ENCODE measurements at regions not wholly inside any gene's neighbourhood (a gene's known extent, or its start where the extent isn't known, plus 50 kb on each side); places are given as distances from the start of the nearest gene placed in this dataset.

DNA sequence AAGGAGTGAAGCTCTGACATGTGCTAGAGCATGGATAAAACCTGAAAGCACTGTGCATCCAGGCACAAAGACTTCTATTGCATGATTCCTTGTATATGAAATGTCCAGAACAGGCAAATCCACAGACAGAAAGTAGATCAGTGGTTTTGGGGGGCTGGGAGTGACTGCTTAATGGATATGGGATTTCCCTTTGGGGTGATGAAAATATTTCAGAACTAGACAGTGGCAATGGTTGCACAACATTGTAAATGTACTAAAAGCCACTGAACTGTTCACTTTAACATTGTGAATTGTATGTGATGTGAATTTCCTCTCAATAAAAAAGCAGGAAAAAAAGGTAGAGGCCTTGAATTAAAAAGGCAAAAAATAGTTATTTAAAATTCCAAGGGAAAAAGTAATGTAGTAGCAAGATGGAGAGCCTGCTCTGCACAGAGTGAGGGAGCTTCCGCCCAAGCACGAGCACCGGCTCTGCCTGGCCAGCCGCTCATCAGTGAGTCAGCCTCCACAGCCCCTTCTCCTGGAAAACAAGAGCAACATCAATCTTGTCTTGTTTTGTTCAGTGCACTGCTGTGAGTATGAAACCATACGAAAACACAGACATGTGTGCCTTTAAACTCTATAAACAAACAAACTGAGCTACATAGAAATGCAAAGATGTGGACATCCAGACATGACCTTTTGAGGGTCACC, 74.6 kb upstream of the THBS2 start:
- BruUV-seq (replicated peaks), result no TSS peak
- intact Hi-C loops (cut with micrococcal nuclease), result no loop called here
- Mint-ChIP-seq H3K9me3 (ENCODE audit: unreplicated experiment) (no peaks in the 10 kb centered on the region), H3K27ac (ENCODE audit: low read depth, unreplicated experiment) (no peak overlapping the region), H3K4me1 (ENCODE audit: insufficient read depth, unreplicated experiment) (peaks cover 12% of the 10 kb centered on the region), H3K4me3 (ENCODE audit: unreplicated experiment) (no peak overlapping the region), H3K36me3 (ENCODE audit: insufficient read depth, unreplicated experiment) (no peaks in the 10 kb centered on the region), H3K27me3 (ENCODE audit: insufficient read depth, unreplicated experiment) (no peaks in the 10 kb centered on the region)
- TF ChIP-seq, protein P1, sequence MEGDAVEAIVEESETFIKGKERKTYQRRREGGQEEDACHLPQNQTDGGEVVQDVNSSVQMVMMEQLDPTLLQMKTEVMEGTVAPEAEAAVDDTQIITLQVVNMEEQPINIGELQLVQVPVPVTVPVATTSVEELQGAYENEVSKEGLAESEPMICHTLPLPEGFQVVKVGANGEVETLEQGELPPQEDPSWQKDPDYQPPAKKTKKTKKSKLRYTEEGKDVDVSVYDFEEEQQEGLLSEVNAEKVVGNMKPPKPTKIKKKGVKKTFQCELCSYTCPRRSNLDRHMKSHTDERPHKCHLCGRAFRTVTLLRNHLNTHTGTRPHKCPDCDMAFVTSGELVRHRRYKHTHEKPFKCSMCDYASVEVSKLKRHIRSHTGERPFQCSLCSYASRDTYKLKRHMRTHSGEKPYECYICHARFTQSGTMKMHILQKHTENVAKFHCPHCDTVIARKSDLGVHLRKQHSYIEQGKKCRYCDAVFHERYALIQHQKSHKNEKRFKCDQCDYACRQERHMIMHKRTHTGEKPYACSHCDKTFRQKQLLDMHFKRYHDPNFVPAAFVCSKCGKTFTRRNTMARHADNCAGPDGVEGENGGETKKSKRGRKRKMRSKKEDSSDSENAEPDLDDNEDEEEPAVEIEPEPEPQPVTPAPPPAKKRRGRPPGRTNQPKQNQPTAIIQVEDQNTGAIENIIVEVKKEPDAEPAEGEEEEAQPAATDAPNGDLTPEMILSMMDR (IDR thresholded peaks at IDR 0.05; ENCODE audit: unreplicated experiment), result no peak
- peak; percentile 41 for DNase-seq (ENCODE audit: unreplicated experiment)
- POLR2A ChIA-PET, result interaction anchor here (0.8 to 1.6 kb wide), 3 partner anchors 11 to 32 kb away, joined by 3 to 6 read pairs (median 3); no protein-coding TSS in a partner anchor
- CTCF ChIA-PET, result no interaction called here

DNA sequence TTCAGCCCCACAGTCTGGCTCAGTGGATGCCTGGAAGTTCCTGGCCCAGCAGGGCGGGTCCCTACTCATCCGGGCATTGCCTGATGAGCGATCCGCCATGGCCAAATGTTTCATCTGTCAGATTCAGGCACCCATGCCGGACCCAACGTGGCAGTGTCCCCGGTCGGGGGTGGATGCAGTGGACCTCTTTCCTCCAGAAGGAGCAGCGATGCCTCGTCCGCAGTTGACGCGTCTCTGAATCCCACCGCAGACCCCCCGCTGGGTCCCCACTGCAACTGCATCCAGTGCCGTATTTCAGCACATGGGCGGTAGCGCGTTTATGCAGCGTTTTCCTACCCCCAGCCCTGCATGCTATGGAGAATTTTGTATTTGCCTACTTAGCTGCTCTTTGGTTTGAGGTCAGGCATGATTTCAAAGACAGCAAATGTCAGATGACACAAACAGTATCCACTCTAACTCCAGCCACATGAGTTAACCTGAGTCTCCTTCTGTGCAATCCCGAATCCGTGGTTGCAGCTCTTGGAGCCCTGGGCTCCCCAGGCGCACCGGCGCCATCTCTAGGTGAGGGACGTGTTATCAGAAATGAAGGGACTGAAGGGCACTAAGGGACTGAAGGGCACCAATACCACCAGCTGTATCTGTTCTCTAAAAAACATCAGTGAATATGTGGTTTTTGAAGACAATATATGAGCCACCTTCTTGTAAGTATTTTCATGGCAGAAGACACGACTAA, 72.6 kb upstream of the THBS2 start:
- Mint-ChIP-seq H3K9me3 (ENCODE audit: unreplicated experiment) (no peaks in the 10 kb centered on the region), H3K4me3 (ENCODE audit: unreplicated experiment) (no peak overlapping the region), H3K4me1 (ENCODE audit: insufficient read depth, unreplicated experiment) (peaks cover 12% of the 10 kb centered on the region), H3K27ac (ENCODE audit: low read depth, unreplicated experiment) (no peak overlapping the region), H3K36me3 (ENCODE audit: insufficient read depth, unreplicated experiment) (no peaks in the 10 kb centered on the region), H3K27me3 (ENCODE audit: insufficient read depth, unreplicated experiment) (no peaks in the 10 kb centered on the region)
- no TSS peak for BruUV-seq (replicated peaks)
- TF ChIP-seq, protein P1 (IDR thresholded peaks at IDR 0.05; ENCODE audit: unreplicated experiment), result peak; percentile 42
- intact Hi-C loops (cut with micrococcal nuclease), result loop anchor here (1.0 kb wide), 1 partner anchor 369 kb away; no protein-coding TSS in a partner anchor
- ChIA-PET CTCF (interaction anchor here (0.6 kb wide), 2 partner anchors 11 to 54 kb away, joined by 3 read pairs; no protein-coding TSS in a partner anchor), POLR2A (no interaction called here)
- DNase-seq (ENCODE audit: unreplicated experiment), result peak; percentile 69

DNA sequence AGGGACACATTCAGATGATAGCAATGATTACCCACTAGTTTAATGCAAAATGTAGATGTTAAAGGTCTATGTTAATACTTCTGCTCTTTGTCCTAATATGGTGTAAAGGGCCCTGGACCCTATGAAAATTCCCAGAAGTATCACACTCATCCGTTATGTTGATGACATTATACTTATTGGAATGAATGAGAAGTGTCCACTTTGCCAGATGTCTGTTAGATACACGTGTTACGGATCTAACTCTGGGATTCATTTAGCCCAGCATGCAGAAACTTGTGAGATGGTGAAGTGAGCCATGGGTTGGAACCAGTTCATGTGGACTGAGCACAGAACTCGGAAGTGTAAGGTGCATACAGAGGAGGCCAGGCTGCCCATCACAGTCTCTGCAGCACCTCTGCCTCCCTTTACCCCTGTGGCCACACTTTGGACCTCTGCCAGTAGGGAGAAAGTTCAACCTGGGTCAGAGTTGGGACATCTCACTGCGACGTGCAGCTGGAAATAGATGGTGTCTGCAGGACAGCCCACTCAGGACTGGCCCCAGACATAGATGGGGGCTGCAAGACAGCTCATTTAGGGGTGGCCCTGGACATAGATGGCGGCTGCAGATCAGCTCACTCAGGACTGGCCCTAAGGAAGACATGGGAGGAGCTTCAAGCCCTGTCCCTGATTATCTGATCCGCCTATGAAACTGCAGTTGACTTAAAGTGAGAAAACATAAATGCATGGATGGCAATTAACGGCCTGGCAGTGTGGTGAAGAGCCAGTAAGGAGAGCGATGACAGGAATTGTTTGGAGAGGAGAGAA, 71.2 kb upstream of the THBS2 start:
- TF ChIP-seq, protein P1 (IDR thresholded peaks at IDR 0.05; ENCODE audit: unreplicated experiment), result no peak
- Mint-ChIP-seq H3K27me3 (ENCODE audit: insufficient read depth, unreplicated experiment) (no peaks in the 10 kb centered on the region), H3K9me3 (ENCODE audit: unreplicated experiment) (no peaks in the 10 kb centered on the region), H3K27ac (ENCODE audit: low read depth, unreplicated experiment) (no peak overlapping the region), H3K4me3 (ENCODE audit: unreplicated experiment) (no peak overlapping the region), H3K4me1 (ENCODE audit: insufficient read depth, unreplicated experiment) (peaks cover 12% of the 10 kb centered on the region), H3K36me3 (ENCODE audit: insufficient read depth, unreplicated experiment) (no peaks in the 10 kb centered on the region)
- CTCF ChIA-PET, result no interaction called here
- intact Hi-C loops (cut with micrococcal nuclease), result no loop called here
- no TSS peak for BruUV-seq (replicated peaks)
- POLR2A ChIA-PET, result no interaction called here
- no peak for DNase-seq (ENCODE audit: unreplicated experiment)

DNA sequence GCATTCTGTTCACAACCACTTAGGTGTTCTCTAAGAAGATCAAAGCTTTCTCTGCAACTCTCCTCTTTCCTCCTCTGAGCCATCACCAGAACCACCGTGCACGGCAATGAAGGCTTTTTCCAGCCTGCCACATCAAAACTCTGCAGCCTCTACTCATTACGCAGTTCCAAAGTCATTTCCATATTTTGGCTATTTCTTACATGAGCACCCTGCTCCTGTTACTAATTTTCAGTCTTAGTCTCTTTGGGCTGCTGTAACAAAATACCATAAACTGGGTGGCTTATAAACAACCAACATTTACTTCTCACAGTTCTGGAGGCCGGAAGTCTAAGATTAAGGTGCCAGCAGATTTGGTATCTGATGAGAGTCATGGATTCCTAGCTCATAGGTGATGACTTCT, 70.4 kb upstream of the THBS2 start:
- no peak for DNase-seq (ENCODE audit: unreplicated experiment)
- BruUV-seq (replicated peaks), result no TSS peak
- intact Hi-C loops (cut with micrococcal nuclease), result no loop called here
- Mint-ChIP-seq H3K36me3 (ENCODE audit: insufficient read depth, unreplicated experiment) (no peaks in the 10 kb centered on the region), H3K27ac (ENCODE audit: low read depth, unreplicated experiment) (no peak overlapping the region), H3K4me1 (ENCODE audit: insufficient read depth, unreplicated experiment) (peaks cover 12% of the 10 kb centered on the region), H3K27me3 (ENCODE audit: insufficient read depth, unreplicated experiment) (no peaks in the 10 kb centered on the region), H3K4me3 (ENCODE audit: unreplicated experiment) (no peak overlapping the region), H3K9me3 (ENCODE audit: unreplicated experiment) (no peaks in the 10 kb centered on the region)
- POLR2A ChIA-PET, result no interaction called here
- TF ChIP-seq, protein P1 (IDR thresholded peaks at IDR 0.05; ENCODE audit: unreplicated experiment), result no peak
- CTCF ChIA-PET, result no interaction called here
